Peyer's patch (tissue), 4 donors: ENCODE measurements at regions not wholly inside any gene's neighbourhood (a gene's known extent, or its start where the extent isn't known, plus 50 kb on each side); places are given as distances from the start of the nearest gene placed in this dataset.

Source experiments
- CTCF ChIP-seq, 6 experiments: fragments of 450-650 bp in 4 of 6; fragments of 200-600 bp in 2 of 6; sonication (generic) in 1 of 6; IDR thresholded peaks; one replicate each; pipeline ENCODE4 v1.5.1; 2017 to 2019; ENCODE audit warnings: antibody characterized with exemption in 6 of 6, mild to moderate bottlenecking in 3 of 6, moderate library complexity in 1 of 6
- POLR2A ChIP-seq, 2 donors: fragments of 450-650 bp; IDR thresholded peaks; one replicate each; pipeline ENCODE4 v1.5.1; 2017; ENCODE audit warnings: antibody characterized with exemption in 2 of 2, mild to moderate bottlenecking in 2 of 2, moderate library complexity in 2 of 2

- no peak for TF ChIP-seq POLR2A (IDR thresholded peaks at IDR 0.05)
- TF ChIP-seq CTCF (IDR thresholded peaks at IDR 0.05) = peak in 3 of 6 experiments; percentile 36 to 47 (median 45)
Observed at GRCh38 chr15:29568840-29569532, 253.3 kb downstream of the TJP1 start.
